Endothelial cell of umbilical vein (primary cell): ENCODE measurements at regions not wholly inside any gene's neighbourhood (a gene's known extent, or its start where the extent isn't known, plus 50 kb on each side); places are given as distances from the start of the nearest gene placed in this dataset.

Source experiments
- BruUV-seq: library from RNA; stranded (reverse); fragments of 400-500 nt; replicated peaks from 2 replicates; lab custom pipeline; 2021; lab: Mats Ljungman, UMichigan
- CTCF ChIA-PET: fragments of 300-600, 350-600 bp; sonication (Branson Sonifier 250); formaldehyde crosslinking; loops from one replicate; lab custom pipeline; 2021; ENCODE audit warnings: antibody characterized with exemption, inconsistent platforms; lab: Charles Lee
- POLR2A ChIA-PET: fragments of 300-600, 350-600 bp; sonication (Branson Sonifier 250); formaldehyde crosslinking; loops from one replicate; lab custom pipeline; 2021; ENCODE audit warnings: antibody characterized with exemption, inconsistent platforms; lab: Charles Lee
- DNase-seq: peaks from one replicate; pipeline ENCODE4 v3.0.0-alpha.2; 2011; ENCODE audit warnings: low read depth, low spot score
- FAIRE-seq: peaks from 2 replicates; lab custom pipeline; 2011; peaks lifted over from hg19 to GRCh38; lab: Jason Lieb, UNC
- H2AFZ ChIP-seq: 2 replicates; pipeline ENCODE4 v1.6.0; 2012; ENCODE audit warnings: low read depth, low read length, control low read depth, inconsistent platforms
- H3K27ac ChIP-seq: 2 replicates; pipeline ENCODE4 v1.5.1; 2011; ENCODE audit warnings: low read depth, mild to moderate bottlenecking, control low read depth, low read length, moderate library complexity; ENCODE audit not compliant: insufficient read depth
- H3K27me3 ChIP-seq, 2 experiments: 2 replicates each; pipeline versions ENCODE4 v1.6.0 to v1.6.1; 2011; ENCODE audit warnings: low read length in 2 of 2, mixed read lengths in 1 of 2; ENCODE audit not compliant: control insufficient read depth in 2 of 2, insufficient read depth in 2 of 2
- H3K36me3 ChIP-seq, 2 experiments: 2 replicates in 1 of 2; 3 replicates in 1 of 2; pipeline ENCODE4 v1.5.1; 2011; ENCODE audit warnings: low read length in 2 of 2, mild to moderate bottlenecking in 1 of 2, moderate library complexity in 1 of 2; ENCODE audit not compliant: control insufficient read depth in 2 of 2, insufficient read depth in 2 of 2; ENCODE audit errors: extremely low read depth in 1 of 2
- H3K4me1 ChIP-seq: 3 replicates; pipeline ENCODE4 v1.5.1; 2011; ENCODE audit warnings: mild to moderate bottlenecking, low read length; ENCODE audit not compliant: control insufficient read depth, insufficient read depth; ENCODE audit errors: extremely low read depth
- H3K4me2 ChIP-seq: 2 replicates; pipeline ENCODE4 v1.6.1; 2011; ENCODE audit warnings: low read length, control low read depth, mixed read lengths; ENCODE audit not compliant: insufficient read depth
- H3K4me3 ChIP-seq, 3 experiments: fragments of 200-600 bp in 1 of 3; sonication (generic), shearing (Covaris generic) in 1 of 3; replicated peaks in 1 of 3; 2 replicates each; pipeline ENCODE4 v1.5.1; 2011 to 2016; ENCODE audit warnings: control low read depth in 3 of 3, low read length in 3 of 3, mild to moderate bottlenecking in 2 of 3, inconsistent platforms in 1 of 3, low read depth in 1 of 3, moderate library complexity in 1 of 3; ENCODE audit not compliant: insufficient read depth in 1 of 3
- H3K79me2 ChIP-seq: 2 replicates; pipeline ENCODE4 v1.6.0; 2012; ENCODE audit warnings: low read length, inconsistent platforms; ENCODE audit not compliant: control insufficient read depth, insufficient read depth
- H3K9ac ChIP-seq: replicated peaks from 2 replicates; pipeline ENCODE3; 2011; ENCODE audit warnings: low read length, control low read depth; ENCODE audit not compliant: insufficient read depth; ENCODE audit errors: extremely low read depth
- H3K9me1 ChIP-seq: replicated peaks from 3 replicates; pipeline ENCODE4 v1.6.0; 2011; ENCODE audit warnings: mild to moderate bottlenecking, low read length; ENCODE audit not compliant: control insufficient read depth, insufficient read depth; ENCODE audit errors: extremely low read depth
- H3K9me3 ChIP-seq: replicated peaks from 2 replicates; pipeline ENCODE4 v1.5.1; 2012; ENCODE audit warnings: low read length, inconsistent platforms; ENCODE audit not compliant: control insufficient read depth, insufficient read depth
- H4K20me1 ChIP-seq: replicated peaks from 2 replicates; pipeline ENCODE3; 2011; ENCODE audit warnings: mild to moderate bottlenecking, low read length; ENCODE audit not compliant: control insufficient read depth, insufficient read depth; ENCODE audit errors: extremely low read depth
- EZH2 ChIP-seq: IDR thresholded peaks from 2 replicates; pipeline ENCODE4 v1.6.1; 2012; ENCODE audit warnings: borderline replicate concordance, low read depth, mild to moderate bottlenecking, moderate library complexity, low read length, inconsistent platforms; ENCODE audit not compliant: severe bottlenecking
- FOS ChIP-seq: IDR thresholded peaks from 2 replicates; pipeline ENCODE4 v1.6.1; 2011; ENCODE audit warnings: mild to moderate bottlenecking, low read length, moderate library complexity, borderline replicate concordance; ENCODE audit not compliant: insufficient read depth
- GATA2 ChIP-seq: IDR thresholded peaks from 2 replicates; pipeline ENCODE4 v1.7.0; 2011; ENCODE audit warnings: low read depth, mild to moderate bottlenecking, moderate library complexity, mixed read lengths, low read length; ENCODE audit not compliant: insufficient read length, insufficient read depth
- JUN ChIP-seq: IDR thresholded peaks from 2 replicates; pipeline ENCODE4 v1.6.1; 2011; ENCODE audit warnings: borderline replicate concordance, low read depth; ENCODE audit not compliant: insufficient read length, insufficient read depth
- MYC ChIP-seq: IDR thresholded peaks from one replicate; pipeline ENCODE4 v1.6.1; 2011; ENCODE audit warnings: mild to moderate bottlenecking, low read depth, low read length
- POLR2A ChIP-seq: IDR thresholded peaks from 2 replicates; pipeline ENCODE4 v1.6.1; 2012; ENCODE audit warnings: low read depth, mild to moderate bottlenecking, control low read depth, low read length
- POLR2AphosphoS5 ChIP-seq: IDR thresholded peaks from 2 replicates; pipeline ENCODE4 v1.6.1; 2012; ENCODE audit warnings: low read depth, mild to moderate bottlenecking, control low read depth, low read length, moderate library complexity; ENCODE audit not compliant: insufficient read depth
- dilution Hi-C: fragments of 300-500 bp; cut with MboI; formaldehyde crosslinking; loops from one replicate; pipeline ENCODE4 v1.15.0; 2019; ENCODE audit warnings: low sequenced_read_pairs; ENCODE audit not compliant: extremely low pct_ligation_motif_present
- intact Hi-C: fragments of 100-400 bp; cut with micrococcal nuclease; formaldehyde crosslinking; loops from one replicate; pipeline ENCODE4 v1.10.0; 2022
- TF ChIP-seq, protein P1 (sequence below), 2 donors: IDR thresholded peaks; 1 replicate in 1 of 2; 2 replicates in 1 of 2; pipeline ENCODE4 v1.5.1; 2011; ENCODE audit warnings: low read length in 2 of 2, mild to moderate bottlenecking in 2 of 2, moderate library complexity in 2 of 2, control low read depth in 1 of 2, inconsistent platforms in 1 of 2, low read depth in 1 of 2; ENCODE audit not compliant: insufficient read depth in 1 of 2; ENCODE audit errors: extremely low read depth in 1 of 2
- TF ChIP-seq, protein P2 (sequence below): IDR thresholded peaks from 2 replicates; pipeline ENCODE4 v1.6.1; 2011; ENCODE audit not compliant: insufficient read depth, insufficient read length

DNA sequence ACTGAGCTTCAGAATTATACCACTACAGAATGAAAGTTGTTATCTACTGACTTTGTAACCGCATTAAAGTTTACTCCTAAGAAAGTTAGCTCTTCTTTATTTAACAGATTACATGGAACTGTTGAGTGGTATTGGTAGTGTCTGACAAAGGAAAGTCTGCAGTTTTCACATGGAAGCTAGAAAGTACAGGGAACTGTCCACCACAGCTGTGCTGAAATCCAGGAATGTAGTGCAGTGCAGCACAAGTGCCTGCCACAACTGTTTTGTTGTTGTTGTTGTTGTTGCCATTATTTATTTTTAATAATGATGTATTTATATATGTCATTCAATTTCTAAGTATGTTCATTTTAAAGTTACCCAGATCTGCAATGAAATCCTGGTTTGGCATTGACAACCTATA is 464.9 kb downstream of the TBC1D32 start:
- Histone ChIP-seq H2AFZ (no peak overlapping the region), H3K79me2 (no peaks in the 10 kb centered on the region), H3K36me3 (no peaks in the 10 kb centered on the region), H3K9me3 (peaks cover 4% of the 10 kb centered on the region), H3K4me2 (no peak overlapping the region), H4K20me1 (no peaks in the 10 kb centered on the region), H3K4me3 (no peak overlapping the region), H3K4me1 (no peaks in the 10 kb centered on the region), H3K27me3 (no peaks in the 10 kb centered on the region), H3K9ac (no peak overlapping the region), H3K27ac (no peak overlapping the region), H3K9me1 (no peaks in the 10 kb centered on the region)
- CTCF ChIA-PET: no interaction called here
- intact Hi-C loops (no loop called here), dilution Hi-C loops (no loop called here)
- TF ChIP-seq POLR2AphosphoS5 (no peak), EZH2 (no peak), POLR2A (no peak), JUN (no peak), GATA2 (no peak), MYC (no peak), FOS (no peak)
- TF ChIP-seq, protein P1, sequence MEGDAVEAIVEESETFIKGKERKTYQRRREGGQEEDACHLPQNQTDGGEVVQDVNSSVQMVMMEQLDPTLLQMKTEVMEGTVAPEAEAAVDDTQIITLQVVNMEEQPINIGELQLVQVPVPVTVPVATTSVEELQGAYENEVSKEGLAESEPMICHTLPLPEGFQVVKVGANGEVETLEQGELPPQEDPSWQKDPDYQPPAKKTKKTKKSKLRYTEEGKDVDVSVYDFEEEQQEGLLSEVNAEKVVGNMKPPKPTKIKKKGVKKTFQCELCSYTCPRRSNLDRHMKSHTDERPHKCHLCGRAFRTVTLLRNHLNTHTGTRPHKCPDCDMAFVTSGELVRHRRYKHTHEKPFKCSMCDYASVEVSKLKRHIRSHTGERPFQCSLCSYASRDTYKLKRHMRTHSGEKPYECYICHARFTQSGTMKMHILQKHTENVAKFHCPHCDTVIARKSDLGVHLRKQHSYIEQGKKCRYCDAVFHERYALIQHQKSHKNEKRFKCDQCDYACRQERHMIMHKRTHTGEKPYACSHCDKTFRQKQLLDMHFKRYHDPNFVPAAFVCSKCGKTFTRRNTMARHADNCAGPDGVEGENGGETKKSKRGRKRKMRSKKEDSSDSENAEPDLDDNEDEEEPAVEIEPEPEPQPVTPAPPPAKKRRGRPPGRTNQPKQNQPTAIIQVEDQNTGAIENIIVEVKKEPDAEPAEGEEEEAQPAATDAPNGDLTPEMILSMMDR (IDR thresholded peaks at IDR 0.05; ENCODE audit: extremely low read depth in 1 of 2, insufficient read depth in 1 of 2, low read depth in 1 of 2, low read length in 2 of 2): no peak
- TF ChIP-seq, protein P2, sequence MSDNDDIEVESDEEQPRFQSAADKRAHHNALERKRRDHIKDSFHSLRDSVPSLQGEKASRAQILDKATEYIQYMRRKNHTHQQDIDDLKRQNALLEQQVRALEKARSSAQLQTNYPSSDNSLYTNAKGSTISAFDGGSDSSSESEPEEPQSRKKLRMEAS: no peak
- DNase-seq (no peak), FAIRE-seq (no peak)
- no TSS peak for BruUV-seq
- POLR2A ChIA-PET: no interaction called here
